ENCODE measurements at regions not wholly inside any gene's neighbourhood (a gene's known extent, or its start where the extent isn't known, plus 50 kb on each side); places are given as distances from the start of the nearest gene placed in this dataset.

DNA sequence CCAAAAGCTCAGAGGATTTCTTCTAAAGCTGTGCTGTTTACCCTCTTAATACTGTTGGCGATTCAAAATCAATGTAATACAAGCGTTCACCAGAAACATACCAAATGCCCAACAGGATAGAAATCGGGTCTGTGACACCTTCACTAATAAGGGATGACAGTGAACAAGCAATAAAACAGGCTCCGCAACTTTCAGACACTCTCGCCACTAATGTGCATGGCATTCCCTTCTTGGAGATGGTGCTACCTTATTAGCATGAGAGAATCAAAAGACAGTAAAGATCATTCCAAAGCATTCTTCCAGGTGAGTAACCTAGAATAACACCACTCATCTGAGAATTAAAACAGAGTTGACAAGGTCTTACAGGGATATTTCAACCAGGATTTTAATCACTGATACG lies 367.1 kb downstream of the TTLL7 start:
- no peak for DNase-seq
- WGBS (ENCODE audit: insufficient coverage, low lambda C conversion rate), result no CpG with 5 or more reads among the region's 6 CpGs
- Histone ChIP-seq H3K36me3 (ENCODE audit: control insufficient read depth, insufficient read depth, low read length) (no peaks in the 10 kb centered on the region), H3K27me3 (ENCODE audit: control insufficient read depth, insufficient read depth, low read length) (no peaks in the 10 kb centered on the region), H3K4me3 (ENCODE audit: low read length) (no peak overlapping the region), H3K9me3 (ENCODE audit: control insufficient read depth, low read depth, low read length) (no peaks in the 10 kb centered on the region), H3K4me1 (ENCODE audit: control insufficient read depth, insufficient read depth, low read length) (no peaks in the 10 kb centered on the region), H3K27ac (ENCODE audit: low read length) (no peak overlapping the region)

DNA sequence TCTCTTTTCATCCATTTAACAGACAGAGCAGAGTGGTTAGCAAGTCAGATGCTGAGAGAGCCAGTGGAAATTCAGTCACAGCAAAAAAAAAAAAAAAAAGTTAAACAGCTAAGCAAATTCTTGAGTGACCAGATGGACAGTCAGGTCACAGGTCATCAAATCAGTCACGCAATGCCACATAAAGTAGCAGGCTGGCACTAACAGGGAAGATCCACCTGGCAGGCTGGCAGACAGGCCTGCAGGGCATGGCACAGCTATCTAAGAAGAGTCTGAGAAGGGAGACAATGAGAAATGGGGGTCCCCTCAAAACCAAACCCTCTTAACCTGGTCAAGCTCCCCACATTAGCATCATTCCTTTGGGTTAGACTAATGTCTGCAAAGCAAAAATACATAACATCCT lies 371.9 kb downstream of the TTLL7 start:
- Histone ChIP-seq H3K4me3 (ENCODE audit: low read length) (no peak overlapping the region), H3K36me3 (ENCODE audit: control insufficient read depth, insufficient read depth, low read length) (no peaks in the 10 kb centered on the region), H3K27me3 (ENCODE audit: control insufficient read depth, insufficient read depth, low read length) (no peaks in the 10 kb centered on the region), H3K4me1 (ENCODE audit: control insufficient read depth, insufficient read depth, low read length) (no peaks in the 10 kb centered on the region), H3K9me3 (ENCODE audit: control insufficient read depth, low read depth, low read length) (no peaks in the 10 kb centered on the region), H3K27ac (ENCODE audit: low read length) (no peak overlapping the region)
- no CpG with 5 or more reads among the region's 1 CpG for WGBS (ENCODE audit: insufficient coverage, low lambda C conversion rate)
- DNase-seq, result no peak

DNA sequence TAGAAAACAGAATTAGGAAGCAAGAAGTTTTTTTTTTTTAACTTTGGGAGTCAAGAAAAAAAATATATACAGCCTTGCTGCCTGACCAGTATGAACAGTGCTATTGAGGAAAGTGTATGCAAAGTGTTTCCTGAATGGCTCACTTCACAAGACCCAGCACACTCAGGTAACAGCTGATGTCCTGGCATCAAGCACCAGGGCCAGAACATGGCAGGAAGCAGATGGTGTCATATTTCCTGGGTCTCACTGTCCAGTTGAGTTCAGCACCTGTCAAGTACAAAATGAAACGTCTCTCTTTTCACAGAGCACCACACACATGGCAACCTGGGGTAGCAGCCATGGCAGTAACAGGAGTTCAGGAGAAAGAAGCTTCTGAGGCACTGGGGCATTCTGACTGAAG lies 372.3 kb downstream of the TTLL7 start:
- H3K27ac ChIP-seq (ENCODE audit: low read length), result no peak overlapping the region
- H3K4me1 ChIP-seq (ENCODE audit: control insufficient read depth, insufficient read depth, low read length), result no peaks in the 10 kb centered on the region
- H3K9me3 ChIP-seq (ENCODE audit: control insufficient read depth, low read depth, low read length), result no peaks in the 10 kb centered on the region
- H3K36me3 ChIP-seq (ENCODE audit: control insufficient read depth, insufficient read depth, low read length), result no peaks in the 10 kb centered on the region
- no peak for DNase-seq
- WGBS (ENCODE audit: insufficient coverage, low lambda C conversion rate), result no CpG with 5 or more reads among the region's 1 CpG
- no peak overlapping the region for H3K4me3 ChIP-seq (ENCODE audit: low read length)
- H3K27me3 ChIP-seq (ENCODE audit: control insufficient read depth, insufficient read depth, low read length), result no peaks in the 10 kb centered on the region

DNA sequence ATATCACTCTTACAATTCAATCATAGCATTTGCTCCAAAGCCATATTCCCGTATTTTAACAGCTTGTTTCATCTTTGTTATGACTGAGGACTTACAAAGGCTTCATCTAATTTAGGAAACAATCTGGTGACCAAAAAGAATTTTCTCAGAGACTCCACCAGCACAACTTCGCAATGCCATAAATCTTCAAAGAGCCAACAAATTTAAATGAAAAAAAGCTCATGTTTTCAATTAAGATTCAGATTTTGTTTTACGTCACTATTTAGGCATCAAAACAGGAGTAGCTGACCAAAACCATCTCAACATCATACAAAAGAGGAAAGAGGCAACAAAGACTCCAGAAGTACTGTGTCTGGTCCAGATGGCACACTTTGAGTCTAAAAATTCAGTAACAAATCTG lies 373.3 kb downstream of the TTLL7 start:
- H3K4me1 ChIP-seq (ENCODE audit: control insufficient read depth, insufficient read depth, low read length), result no peaks in the 10 kb centered on the region
- DNase-seq, result no peak
- no peaks in the 10 kb centered on the region for H3K36me3 ChIP-seq (ENCODE audit: control insufficient read depth, insufficient read depth, low read length)
- H3K27me3 ChIP-seq (ENCODE audit: control insufficient read depth, insufficient read depth, low read length), result no peaks in the 10 kb centered on the region
- no peak overlapping the region for H3K4me3 ChIP-seq (ENCODE audit: low read length)
- WGBS (ENCODE audit: insufficient coverage, low lambda C conversion rate), result 100% methylated on average over 3 of the region's 3 CpGs
- H3K27ac ChIP-seq (ENCODE audit: low read length), result no peak overlapping the region
- no peaks in the 10 kb centered on the region for H3K9me3 ChIP-seq (ENCODE audit: control insufficient read depth, low read depth, low read length)

DNA sequence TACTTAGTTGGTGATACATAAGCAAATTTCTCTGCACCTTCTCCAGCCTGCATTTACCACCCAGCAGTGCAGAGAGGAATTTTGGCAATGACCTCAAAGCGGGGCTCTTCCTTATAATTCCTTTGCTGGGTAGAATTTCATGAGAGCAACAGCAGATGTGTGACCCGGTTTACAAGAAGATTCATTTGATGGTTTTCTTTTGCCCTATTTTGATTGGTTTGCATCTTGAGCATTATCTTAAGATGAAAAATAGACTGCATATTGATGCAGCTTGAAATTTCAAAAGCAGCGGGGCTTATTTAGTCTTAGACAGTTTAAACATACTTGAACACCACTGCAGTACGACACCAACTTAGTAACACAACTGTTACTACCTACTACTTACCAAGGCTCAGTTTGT lies 378.9 kb downstream of the TTLL7 start:
- no peak overlapping the region for H3K27ac ChIP-seq (ENCODE audit: low read length)
- no peaks in the 10 kb centered on the region for H3K27me3 ChIP-seq (ENCODE audit: control insufficient read depth, insufficient read depth, low read length)
- no peak for DNase-seq
- no peaks in the 10 kb centered on the region for H3K9me3 ChIP-seq (ENCODE audit: control insufficient read depth, low read depth, low read length)
- no peaks in the 10 kb centered on the region for H3K4me1 ChIP-seq (ENCODE audit: control insufficient read depth, insufficient read depth, low read length)
- no CpG with 5 or more reads among the region's 4 CpGs for WGBS (ENCODE audit: insufficient coverage, low lambda C conversion rate)
- no peaks in the 10 kb centered on the region for H3K36me3 ChIP-seq (ENCODE audit: control insufficient read depth, insufficient read depth, low read length)
- no peak overlapping the region for H3K4me3 ChIP-seq (ENCODE audit: low read length)

DNA sequence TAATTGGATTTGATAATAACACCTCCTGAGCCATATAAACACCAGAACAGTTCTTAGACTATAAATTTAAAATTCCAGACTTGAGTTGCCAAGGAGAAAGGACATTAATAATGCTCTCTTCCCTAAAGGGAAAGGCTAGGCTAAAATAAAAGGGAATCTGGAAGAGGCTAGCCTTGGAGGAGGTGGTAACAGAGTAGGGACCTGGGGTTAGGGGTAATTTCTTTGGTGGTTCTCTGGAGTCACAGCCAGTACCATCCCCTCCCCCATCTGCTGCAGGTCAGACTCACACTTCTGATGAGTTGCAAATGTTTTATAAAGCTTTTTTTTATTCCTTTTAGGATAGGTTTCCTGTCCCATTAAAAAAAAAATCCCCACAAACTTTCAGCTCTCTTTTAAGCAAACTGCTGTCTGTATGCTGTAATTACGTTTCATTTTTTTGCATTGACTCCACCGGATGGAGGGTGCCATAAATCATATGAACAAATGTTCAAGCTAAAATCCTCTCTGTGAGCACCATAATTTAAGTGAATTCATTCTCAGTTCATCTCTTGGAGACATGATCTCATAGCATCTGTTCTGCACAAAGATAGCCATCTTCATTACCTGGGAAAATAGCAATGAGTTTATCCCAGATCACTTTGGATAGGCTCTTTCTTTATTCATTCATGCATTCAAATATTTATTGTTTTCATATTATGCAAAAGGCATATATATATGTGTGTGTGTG lies 379.6 kb downstream of the TTLL7 start:
- no peak overlapping the region for H3K4me3 ChIP-seq (ENCODE audit: low read length)
- no peak overlapping the region for H3K27ac ChIP-seq (ENCODE audit: low read length)
- no peaks in the 10 kb centered on the region for H3K36me3 ChIP-seq (ENCODE audit: control insufficient read depth, insufficient read depth, low read length)
- H3K4me1 ChIP-seq (ENCODE audit: control insufficient read depth, insufficient read depth, low read length), result no peaks in the 10 kb centered on the region
- no peak for DNase-seq
- no CpG with 5 or more reads among the region's 2 CpGs for WGBS (ENCODE audit: insufficient coverage, low lambda C conversion rate)
- no peaks in the 10 kb centered on the region for H3K9me3 ChIP-seq (ENCODE audit: control insufficient read depth, low read depth, low read length)
- H3K27me3 ChIP-seq (ENCODE audit: control insufficient read depth, insufficient read depth, low read length), result no peaks in the 10 kb centered on the region

DNA sequence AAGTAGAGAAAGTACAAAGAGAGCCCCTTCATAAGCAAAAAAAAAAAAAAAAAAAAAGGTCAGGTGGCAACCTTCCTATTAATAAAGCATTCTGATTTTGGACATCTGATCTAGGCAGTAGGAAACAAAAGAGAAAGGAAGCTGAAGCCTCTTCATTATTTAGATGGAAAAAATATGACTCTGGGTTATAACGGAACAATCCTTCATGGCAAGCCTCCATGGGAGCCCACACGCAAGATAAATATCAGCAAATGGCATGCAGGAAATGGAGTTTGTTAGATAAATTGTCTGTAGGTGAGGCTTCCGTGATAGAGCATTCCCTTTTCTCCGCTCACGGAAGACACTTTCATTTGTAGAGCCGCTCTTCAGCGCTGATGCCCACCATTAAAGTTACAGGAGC lies 381.0 kb downstream of the TTLL7 start:
- WGBS (ENCODE audit: insufficient coverage, low lambda C conversion rate), result 87% methylated on average over 4 of the region's 7 CpGs
- no peak for DNase-seq
- Histone ChIP-seq H3K4me1 (ENCODE audit: control insufficient read depth, insufficient read depth, low read length) (no peaks in the 10 kb centered on the region), H3K9me3 (ENCODE audit: control insufficient read depth, low read depth, low read length) (no peaks in the 10 kb centered on the region), H3K27ac (ENCODE audit: low read length) (no peak overlapping the region), H3K36me3 (ENCODE audit: control insufficient read depth, insufficient read depth, low read length) (no peaks in the 10 kb centered on the region), H3K27me3 (ENCODE audit: control insufficient read depth, insufficient read depth, low read length) (no peaks in the 10 kb centered on the region), H3K4me3 (ENCODE audit: low read length) (no peak overlapping the region)

DNA sequence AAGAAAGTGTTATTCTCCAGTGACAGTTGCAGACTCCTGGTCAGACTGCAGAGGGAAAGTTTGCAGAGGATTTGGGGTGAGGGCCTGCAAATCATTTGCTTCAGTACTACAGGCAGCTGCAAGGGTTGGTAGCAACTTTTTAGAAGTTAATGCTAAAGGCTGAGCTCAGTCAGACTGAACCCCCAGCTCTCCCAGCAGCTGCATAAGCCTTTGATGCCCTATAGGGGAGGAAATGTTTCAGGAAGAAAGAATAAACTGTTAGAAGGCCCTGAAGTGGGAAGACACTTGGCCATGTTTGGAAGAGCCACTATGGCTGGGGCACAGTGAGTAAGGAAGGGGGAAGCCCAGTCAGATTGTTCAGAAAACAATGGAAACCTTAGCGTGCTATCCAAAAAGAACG lies 383.6 kb downstream of the TTLL7 start:
- Histone ChIP-seq H3K27ac (ENCODE audit: low read length) (no peak overlapping the region), H3K36me3 (ENCODE audit: control insufficient read depth, insufficient read depth, low read length) (no peaks in the 10 kb centered on the region), H3K4me1 (ENCODE audit: control insufficient read depth, insufficient read depth, low read length) (no peaks in the 10 kb centered on the region), H3K9me3 (ENCODE audit: control insufficient read depth, low read depth, low read length) (no peaks in the 10 kb centered on the region), H3K27me3 (ENCODE audit: control insufficient read depth, insufficient read depth, low read length) (no peaks in the 10 kb centered on the region), H3K4me3 (ENCODE audit: low read length) (no peak overlapping the region)
- no peak for DNase-seq
- WGBS (ENCODE audit: insufficient coverage, low lambda C conversion rate), result no CpG with 5 or more reads among the region's 2 CpGs

DNA sequence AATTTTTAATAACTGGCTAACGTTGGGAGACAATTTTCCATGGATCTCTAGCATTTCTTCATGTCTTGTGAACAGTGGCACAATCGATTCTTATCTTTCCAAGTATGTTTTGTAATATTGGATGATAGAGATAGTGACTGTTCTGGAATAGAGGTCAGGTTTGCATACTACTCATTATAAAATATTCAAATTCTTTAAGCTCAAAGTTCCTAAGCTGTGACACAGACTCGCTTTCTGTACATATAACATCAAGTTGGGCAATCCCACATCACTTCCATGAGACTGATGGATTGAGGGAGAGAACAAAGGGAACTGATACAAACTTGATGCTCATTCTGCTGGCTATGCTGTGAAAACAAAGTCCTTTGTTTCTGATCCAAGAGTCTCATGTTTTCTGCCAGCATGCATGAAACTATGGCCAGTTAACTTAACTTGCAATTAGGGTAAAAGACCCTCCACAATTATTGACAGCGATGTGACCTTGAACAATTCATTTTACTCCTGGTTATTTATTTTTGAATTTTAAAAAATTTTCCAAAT lies 392.4 kb downstream of the TTLL7 start:
- 90% methylated on average over 2 of the region's 4 CpGs for WGBS (ENCODE audit: insufficient coverage, low lambda C conversion rate)
- H3K27me3 ChIP-seq (ENCODE audit: control insufficient read depth, insufficient read depth, low read length), result no peaks in the 10 kb centered on the region
- no peaks in the 10 kb centered on the region for H3K4me1 ChIP-seq (ENCODE audit: control insufficient read depth, insufficient read depth, low read length)
- no peak overlapping the region for H3K4me3 ChIP-seq (ENCODE audit: low read length)
- H3K27ac ChIP-seq (ENCODE audit: low read length), result no peak overlapping the region
- H3K36me3 ChIP-seq (ENCODE audit: control insufficient read depth, insufficient read depth, low read length), result no peaks in the 10 kb centered on the region
- no peak for DNase-seq
- H3K9me3 ChIP-seq (ENCODE audit: control insufficient read depth, low read depth, low read length), result peaks cover 4% of the 10 kb centered on the region

DNA sequence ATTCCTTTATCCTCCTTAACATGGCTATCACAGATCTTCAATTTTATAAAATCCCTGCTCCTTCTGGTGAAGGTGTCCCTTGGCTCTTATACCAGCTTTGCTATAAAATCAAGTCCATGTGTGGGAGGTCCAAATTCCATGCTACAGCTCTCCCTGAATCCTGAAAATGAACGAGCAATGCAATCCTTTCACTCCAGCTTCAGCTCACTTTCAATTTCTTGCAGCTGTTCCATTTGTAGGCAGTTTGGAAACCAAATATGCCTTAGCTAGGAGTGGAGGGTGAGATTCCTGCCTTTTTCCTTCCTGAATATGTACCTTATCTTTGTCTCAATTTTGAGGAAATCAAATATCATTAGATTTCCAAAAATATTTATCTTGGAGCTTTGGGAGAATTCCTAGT lies 402.6 kb downstream of the TTLL7 start:
- DNase-seq, result no peak
- WGBS (ENCODE audit: insufficient coverage, low lambda C conversion rate), result no CpG with 5 or more reads among the region's 1 CpG
- no peaks in the 10 kb centered on the region for H3K36me3 ChIP-seq (ENCODE audit: control insufficient read depth, insufficient read depth, low read length)
- no peaks in the 10 kb centered on the region for H3K4me1 ChIP-seq (ENCODE audit: control insufficient read depth, insufficient read depth, low read length)
- H3K27me3 ChIP-seq (ENCODE audit: control insufficient read depth, insufficient read depth, low read length), result no peaks in the 10 kb centered on the region
- no peak overlapping the region for H3K4me3 ChIP-seq (ENCODE audit: low read length)
- no peaks in the 10 kb centered on the region for H3K9me3 ChIP-seq (ENCODE audit: control insufficient read depth, low read depth, low read length)
- no peak overlapping the region for H3K27ac ChIP-seq (ENCODE audit: low read length)

DNA sequence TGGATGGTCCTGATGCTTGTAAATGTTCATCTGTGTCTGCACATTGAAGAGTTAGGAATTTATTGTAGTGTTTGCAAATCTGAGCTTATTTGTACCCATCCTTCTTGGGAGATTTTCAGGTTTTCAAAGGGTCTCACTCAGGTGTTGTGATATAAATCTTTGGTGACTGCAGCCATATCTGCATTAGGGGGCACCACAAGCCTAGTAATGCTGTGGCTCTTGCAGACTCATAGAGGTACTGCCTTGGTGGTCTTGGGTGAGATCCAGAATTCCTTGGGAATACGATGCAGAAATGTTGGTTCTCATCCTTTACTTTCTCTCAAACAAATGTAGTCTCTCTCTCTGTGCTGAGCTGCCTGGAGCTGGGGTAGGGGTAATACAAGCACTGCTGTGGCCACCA lies 405.9 kb downstream of the TTLL7 start:
- H3K27me3 ChIP-seq (ENCODE audit: control insufficient read depth, insufficient read depth, low read length), result no peaks in the 10 kb centered on the region
- H3K9me3 ChIP-seq (ENCODE audit: control insufficient read depth, low read depth, low read length), result no peaks in the 10 kb centered on the region
- no peaks in the 10 kb centered on the region for H3K36me3 ChIP-seq (ENCODE audit: control insufficient read depth, insufficient read depth, low read length)
- H3K27ac ChIP-seq (ENCODE audit: low read length), result no peak overlapping the region
- WGBS (ENCODE audit: insufficient coverage, low lambda C conversion rate), result 80% methylated on average over 1 of the region's 1 CpG
- DNase-seq, result no peak
- no peak overlapping the region for H3K4me3 ChIP-seq (ENCODE audit: low read length)
- H3K4me1 ChIP-seq (ENCODE audit: control insufficient read depth, insufficient read depth, low read length), result no peaks in the 10 kb centered on the region
